AG04449 (cell line): ENCODE measurements at regions not wholly inside any gene's neighbourhood (a gene's known extent, or its start where the extent isn't known, plus 50 kb on each side); places are given as distances from the start of the nearest gene placed in this dataset.

Experiments used
- CTCF ChIA-PET: fragments of 350-600 bp; formaldehyde crosslinking; extraction: SDS; loops from one replicate; lab custom pipeline; 2021; ENCODE audit warnings: antibody characterized with exemption; lab: Yijun Ruan, JAX
- POLR2A ChIA-PET: fragments of 400-600, 350-600 bp; formaldehyde crosslinking; extraction: SDS; loops from one replicate; lab custom pipeline; 2020; ENCODE audit warnings: antibody characterized with exemption, inconsistent platforms; lab: Yijun Ruan, JAX
- DNase-seq: peaks from one replicate; pipeline ENCODE4 v3.0.0-alpha.2; 2010; ENCODE audit warnings: low read depth, low spot score
- H3K4me3 ChIP-seq: 2 replicates; pipeline ENCODE4 v1.5.1; 2011; ENCODE audit warnings: low read depth, mild to moderate bottlenecking, control low read depth, low read length
- CTCF ChIP-seq: IDR thresholded peaks from one replicate; pipeline ENCODE4 v1.5.1; 2011; ENCODE audit warnings: mild to moderate bottlenecking, moderate library complexity, low read length, control low read depth, inconsistent platforms; ENCODE audit not compliant: insufficient read depth; ENCODE audit errors: missing control alignments

DNA sequence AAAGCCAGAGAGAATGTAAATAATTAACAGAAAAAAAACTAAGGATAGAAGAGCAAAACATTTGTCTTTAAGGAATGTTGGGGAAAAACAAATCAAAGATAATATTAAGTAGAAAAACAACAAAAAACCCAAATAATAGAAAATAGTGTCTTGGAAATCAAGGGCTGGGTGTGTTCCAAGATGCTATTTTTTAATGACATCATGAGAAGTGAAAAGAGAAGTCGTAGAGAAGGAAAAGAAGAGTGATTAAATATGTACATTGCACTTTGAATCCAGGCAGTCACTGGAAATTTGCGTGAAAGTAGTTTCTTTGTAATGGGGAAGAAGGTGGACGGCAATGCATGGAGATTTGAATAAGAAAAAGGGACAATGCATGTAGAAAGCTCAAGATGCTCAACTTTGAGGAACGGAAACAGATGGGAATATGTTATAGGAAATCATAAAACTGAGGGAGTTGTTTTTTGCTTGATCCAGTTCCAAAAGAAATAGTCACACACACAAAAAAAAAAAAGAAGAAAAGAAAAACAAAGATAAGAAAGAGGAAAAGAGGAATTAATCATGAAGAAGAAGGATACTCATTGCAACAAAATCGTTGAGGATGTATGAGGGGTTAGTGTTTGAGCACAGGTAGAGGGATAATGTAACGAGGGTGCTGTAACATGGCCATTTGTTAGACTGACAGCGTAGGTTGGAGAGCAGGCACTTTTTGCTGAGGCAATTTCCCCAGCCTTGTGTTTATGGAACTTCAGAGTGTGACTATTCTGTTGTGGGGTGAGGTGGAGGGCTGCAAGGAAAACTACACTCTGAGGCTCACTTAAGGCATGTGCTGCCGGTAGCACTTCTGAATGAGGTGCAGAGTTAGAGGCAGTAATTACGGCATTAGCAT lies 184.1 kb downstream of the CALCRL start:
- no peak for DNase-seq
- ChIA-PET CTCF (no interaction called here), POLR2A (no interaction called here)
- no peak overlapping the region for H3K4me3 ChIP-seq
- TF ChIP-seq CTCF = no peak

DNA sequence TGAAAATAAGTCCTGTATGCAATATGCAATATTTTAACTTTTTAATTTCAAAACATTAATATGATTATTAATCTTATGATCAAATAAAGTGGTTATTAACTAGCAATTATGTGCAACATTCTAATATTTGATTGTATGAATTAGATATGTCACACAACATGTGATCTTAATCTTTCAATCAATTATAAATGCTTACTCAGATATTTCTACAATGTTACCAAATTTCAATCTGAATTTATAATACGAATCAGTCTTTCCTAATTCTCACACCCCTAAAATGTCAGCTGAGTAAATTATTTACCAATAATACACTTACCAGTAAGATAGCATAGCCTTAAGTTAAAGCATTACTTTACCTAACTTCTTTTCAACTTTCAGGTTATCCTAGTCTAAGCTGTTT lies 186.3 kb downstream of the CALCRL start:
- ChIA-PET POLR2A (no interaction called here), CTCF (no interaction called here)
- H3K4me3 ChIP-seq = no peak overlapping the region
- TF ChIP-seq CTCF = no peak
- DNase-seq = no peak

GRCh38 chr2:187252063-187252462 lies 196.0 kb downstream of the CALCRL start:
- no peak overlapping the region for H3K4me3 ChIP-seq
- TF ChIP-seq CTCF = no peak
- ChIA-PET POLR2A (no interaction called here), CTCF (no interaction called here)
- DNase-seq = no peak

DNA sequence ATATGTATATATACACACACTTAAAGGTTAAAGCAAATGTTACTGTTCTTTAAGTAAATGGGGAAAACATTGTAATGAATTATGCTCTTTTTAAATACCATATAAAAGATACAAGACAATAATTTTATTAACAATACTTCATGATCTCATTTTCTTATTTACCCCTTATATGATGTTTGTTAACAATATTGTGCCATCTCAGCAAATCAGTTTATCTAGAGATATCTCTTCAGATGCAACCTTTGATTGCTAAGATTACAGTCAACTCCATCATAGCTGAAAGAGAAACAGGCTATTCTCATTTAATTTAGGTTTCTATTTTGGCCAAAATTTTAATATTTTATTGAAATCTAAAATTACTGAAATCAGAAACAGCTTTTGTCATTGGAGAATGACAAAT lies 197.9 kb downstream of the CALCRL start:
- DNase-seq = no peak
- ChIA-PET CTCF (no interaction called here), POLR2A (no interaction called here)
- TF ChIP-seq CTCF = no peak
- no peak overlapping the region for H3K4me3 ChIP-seq

DNA sequence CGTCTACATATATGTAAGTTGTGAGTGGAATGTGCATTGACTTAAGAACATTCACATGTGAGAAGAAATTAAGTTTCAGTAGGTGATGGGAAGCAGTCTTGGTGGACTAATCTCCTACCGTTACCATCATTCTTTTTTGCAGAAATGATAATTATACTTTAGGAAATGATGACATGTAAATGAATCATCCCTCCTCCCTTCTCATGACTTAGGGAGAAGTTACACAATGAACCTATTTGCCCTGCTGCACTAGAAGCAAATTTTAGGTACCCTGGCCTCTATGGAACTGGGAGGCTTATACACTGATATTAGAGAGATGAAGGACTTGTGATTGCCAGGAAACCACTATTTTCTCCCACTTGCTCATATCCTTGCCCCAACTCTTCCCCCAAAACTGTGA lies 214.2 kb downstream of the CALCRL start:
- DNase-seq = no peak
- no peak for TF ChIP-seq CTCF
- H3K4me3 ChIP-seq = no peak overlapping the region
- CTCF ChIA-PET = no interaction called here
- POLR2A ChIA-PET = no interaction called here

DNA sequence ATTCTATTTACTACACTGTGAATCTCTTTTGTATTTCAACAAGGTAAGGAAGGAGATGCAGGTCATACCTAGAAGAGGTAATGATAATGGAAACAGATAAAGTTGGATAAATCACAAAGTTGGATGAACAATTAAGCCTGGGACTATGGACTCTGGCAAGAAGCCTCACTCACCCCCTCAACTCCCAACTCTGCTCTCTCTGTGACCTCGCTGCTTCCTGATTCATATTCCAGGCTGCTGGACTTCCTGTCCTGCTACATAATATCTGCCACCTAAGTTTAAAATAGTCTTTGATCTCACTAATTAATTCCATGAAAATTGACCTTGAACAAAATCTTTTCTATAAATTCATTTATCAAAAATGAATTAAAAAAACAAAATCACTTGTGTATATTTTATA lies 215.3 kb downstream of the CALCRL start:
- ChIA-PET POLR2A (no interaction called here), CTCF (no interaction called here)
- no peak overlapping the region for H3K4me3 ChIP-seq
- TF ChIP-seq CTCF = no peak
- DNase-seq = no peak
